HG03039 (cell line): ENCODE measurements at regions not wholly inside any gene's neighbourhood (a gene's known extent, or its start where the extent isn't known, plus 50 kb on each side); places are given as distances from the start of the nearest gene placed in this dataset.

Source experiments
- ATAC-seq: cut with Tn5 transposase; IDR thresholded peaks from one replicate; pipeline ENCODE4 v1.9.1; 2021; ENCODE audit warnings: mild to moderate bottlenecking, moderate library complexity; ENCODE audit not compliant: unreplicated experiment

- ATAC-seq: no peak
Observed at GRCh38 chr3:70421506-70421905, 109.1 kb upstream of the MDFIC2 start.

- no peak for ATAC-seq
Observed at GRCh38 chr3:70409018-70409417, 96.6 kb upstream of the MDFIC2 start.

- no peak for ATAC-seq
Observed at GRCh38 chr3:70400194-70400593, 87.8 kb upstream of the MDFIC2 start.

- ATAC-seq: no peak
Observed at GRCh38 chr3:70393881-70394612, 81.6 kb upstream of the MDFIC2 start.

- ATAC-seq: no peak
Observed at GRCh38 chr3:70392227-70392626, 79.8 kb upstream of the MDFIC2 start.

- no peak for ATAC-seq
Observed at GRCh38 chr3:70387889-70388288, 75.5 kb upstream of the MDFIC2 start.

GRCh38 chr3:70386846-70387245, 74.4 kb upstream of the MDFIC2 start:
- ATAC-seq: no peak

- no peak for ATAC-seq
Observed at GRCh38 chr3:70386043-70386442, 73.6 kb upstream of the MDFIC2 start.

GRCh38 chr3:70383360-70383831, 71.0 kb upstream of the MDFIC2 start:
- peak; percentile 95 for ATAC-seq

GRCh38 chr3:70374179-70374578, 61.7 kb upstream of the MDFIC2 start:
- ATAC-seq: no peak
